Sigmoid colon (tissue), 6 donors: ENCODE measurements at regions not wholly inside any gene's neighbourhood (a gene's known extent, or its start where the extent isn't known, plus 50 kb on each side); places are given as distances from the start of the nearest gene placed in this dataset.
"Not testable (repeated sequence)": the region's sequence is repeated elsewhere in the genome, so short reads cannot be mapped to it uniquely, and the experiment has no call there.

Source experiments
- DNase-seq: peaks from one replicate; pipeline ENCODE4 v3.0.0-alpha.2; 2019
- H3K27ac ChIP-seq, 4 donors: fragments of 200-600 bp; sonication (generic); one replicate each; pipeline ENCODE4 v1.5.1; 2016 to 2019; ENCODE audit warnings: mild to moderate bottlenecking in 1 of 4
- H3K27me3 ChIP-seq, 3 donors: fragments of 200-600 bp; sonication (generic); one replicate each; pipeline ENCODE4 v1.5.1; 2019; ENCODE audit warnings: mild to moderate bottlenecking in 1 of 3
- H3K36me3 ChIP-seq, 4 donors: fragments of 200-600 bp; sonication (generic); one replicate each; pipeline ENCODE4 v1.5.1; 2016 to 2019
- H3K4me1 ChIP-seq, 4 donors: fragments of 200-600 bp; sonication (generic); one replicate each; pipeline ENCODE4 v1.5.1; 2017 to 2019
- H3K4me3 ChIP-seq, 4 donors: fragments of 200-600 bp; sonication (generic); one replicate each; pipeline ENCODE4 v1.5.1; 2017 to 2019; ENCODE audit warnings: mild to moderate bottlenecking in 2 of 4, moderate library complexity in 1 of 4
- H3K9me3 ChIP-seq, 4 donors: fragments of 200-600 bp in 3 of 4; sonication (generic) in 3 of 4; one replicate each; pipeline versions ENCODE4 v1.5.1 to v1.6.1; 2013 to 2019
- EP300 ChIP-seq, 4 donors: sonication (generic); formaldehyde crosslinking; IDR thresholded peaks; one replicate each; pipeline ENCODE4 v1.6.1; 2017; ENCODE audit warnings: antibody characterized with exemption in 4 of 4
- POLR2A ChIP-seq, 2 donors: fragments of 450-650 bp; IDR thresholded peaks; one replicate each; pipeline ENCODE4 v1.6.1; 2016; ENCODE audit warnings: antibody characterized with exemption in 2 of 2, mild to moderate bottlenecking in 2 of 2, moderate library complexity in 2 of 2
- POLR2AphosphoS5 ChIP-seq, 4 donors: sonication (generic); formaldehyde crosslinking; IDR thresholded peaks; one replicate each; pipeline ENCODE4 v1.6.1; 2017; ENCODE audit warnings: antibody characterized with exemption in 4 of 4
- WGBS, 2 donors: extraction: QIAGEN DNeasy Blood & Tissue Kit; methylation state at CpG; one replicate each; pipeline ENCODE4 v1.1.7; 2013; 5-methylcytosine and 5-hydroxymethylcytosine counted together
- intact Hi-C: fragments of 100-400 bp; cut with DNase I; formaldehyde crosslinking; loops from one replicate; pipeline ENCODE4 v1.15.1; 2023
- TF ChIP-seq, protein P1 (sequence below), 4 experiments: fragments of 450-650 bp in 3 of 4; fragments of 200-600 bp in 1 of 4; IDR thresholded peaks; one replicate each; pipeline ENCODE4 v1.5.1; 2016 to 2019; ENCODE audit warnings: antibody characterized with exemption in 4 of 4, mild to moderate bottlenecking in 3 of 4, moderate library complexity in 2 of 4
- donor health status: healthy with polysubstance abuse.
- donor health status: healthy.

DNA sequence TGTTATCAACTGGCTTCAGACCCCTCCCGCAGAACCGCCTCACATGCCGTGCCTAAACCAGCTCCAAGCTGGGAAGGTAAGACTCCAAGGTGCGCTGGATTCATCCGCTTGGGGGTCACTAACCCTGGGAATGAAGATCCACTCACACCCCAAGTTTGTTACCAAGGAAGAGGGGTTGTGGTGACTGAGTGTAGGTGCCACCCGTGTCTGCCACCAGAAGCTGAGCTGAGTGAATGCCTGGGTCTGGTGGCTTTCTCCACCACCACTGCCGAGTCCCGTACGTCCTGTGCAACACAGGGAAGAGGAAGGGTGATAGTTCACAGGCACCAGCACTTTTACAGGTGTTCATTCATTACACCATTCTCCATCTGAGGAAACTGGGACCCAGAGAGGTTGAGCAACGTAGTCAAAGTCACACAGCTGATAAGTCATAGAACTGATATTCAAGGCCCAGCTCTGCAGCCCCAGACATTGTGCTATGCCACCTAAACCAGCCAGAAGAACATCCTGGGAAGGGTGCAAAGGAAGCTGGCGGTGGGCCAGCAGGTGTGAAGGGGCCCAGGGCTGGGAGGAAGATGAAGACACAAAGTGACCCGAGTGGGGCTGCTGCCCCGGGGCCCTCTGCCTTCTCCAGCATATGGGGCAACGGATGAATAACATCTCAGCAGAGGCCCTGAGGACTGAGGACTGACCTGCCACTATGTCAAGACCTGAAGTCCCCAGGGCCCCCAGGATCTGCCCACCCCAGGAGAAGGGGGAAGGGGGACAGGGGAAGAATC, 70.9 kb upstream of the PPP1R26 start:
- peaks cover 0 to 56% (median 11%) of the 10 kb centered on the region in 3 donors for H3K27me3 ChIP-seq
- no peak overlapping the region for H3K4me3 ChIP-seq
- H3K27ac ChIP-seq: no peak overlapping the region
- WGBS, 2 donors: 78 to 82% methylated on average over 14 of the region's 14 CpGs
- H3K9me3 ChIP-seq: no peaks in the 10 kb centered on the region
- no peak for DNase-seq
- H3K36me3 ChIP-seq: no peaks in the 10 kb centered on the region
- intact Hi-C loops: no loop called here
- TF ChIP-seq EP300 (IDR thresholded peaks at IDR 0.05): no peak
- TF ChIP-seq POLR2AphosphoS5 (IDR thresholded peaks at IDR 0.05): no peak
- TF ChIP-seq, protein P1, sequence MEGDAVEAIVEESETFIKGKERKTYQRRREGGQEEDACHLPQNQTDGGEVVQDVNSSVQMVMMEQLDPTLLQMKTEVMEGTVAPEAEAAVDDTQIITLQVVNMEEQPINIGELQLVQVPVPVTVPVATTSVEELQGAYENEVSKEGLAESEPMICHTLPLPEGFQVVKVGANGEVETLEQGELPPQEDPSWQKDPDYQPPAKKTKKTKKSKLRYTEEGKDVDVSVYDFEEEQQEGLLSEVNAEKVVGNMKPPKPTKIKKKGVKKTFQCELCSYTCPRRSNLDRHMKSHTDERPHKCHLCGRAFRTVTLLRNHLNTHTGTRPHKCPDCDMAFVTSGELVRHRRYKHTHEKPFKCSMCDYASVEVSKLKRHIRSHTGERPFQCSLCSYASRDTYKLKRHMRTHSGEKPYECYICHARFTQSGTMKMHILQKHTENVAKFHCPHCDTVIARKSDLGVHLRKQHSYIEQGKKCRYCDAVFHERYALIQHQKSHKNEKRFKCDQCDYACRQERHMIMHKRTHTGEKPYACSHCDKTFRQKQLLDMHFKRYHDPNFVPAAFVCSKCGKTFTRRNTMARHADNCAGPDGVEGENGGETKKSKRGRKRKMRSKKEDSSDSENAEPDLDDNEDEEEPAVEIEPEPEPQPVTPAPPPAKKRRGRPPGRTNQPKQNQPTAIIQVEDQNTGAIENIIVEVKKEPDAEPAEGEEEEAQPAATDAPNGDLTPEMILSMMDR (IDR thresholded peaks at IDR 0.05): no peak
- no peak for TF ChIP-seq POLR2A (IDR thresholded peaks at IDR 0.05)
- no peaks in the 10 kb centered on the region for H3K4me1 ChIP-seq

GRCh38 chr9:135409286-135410200, 70.0 kb upstream of the PPP1R26 start:
- TF ChIP-seq, protein P1 (IDR thresholded peaks at IDR 0.05): no peak
- no peak for TF ChIP-seq POLR2AphosphoS5 (IDR thresholded peaks at IDR 0.05)
- no peak for TF ChIP-seq POLR2A (IDR thresholded peaks at IDR 0.05)
- TF ChIP-seq EP300 (IDR thresholded peaks at IDR 0.05): no peak
- DNase-seq: no peak
- H3K27ac ChIP-seq: no peak overlapping the region
- 79 to 81% methylated on average over 30 of the region's 30 CpGs for WGBS, 2 donors
- peaks cover 0 to 50% (median 11%) of the 10 kb centered on the region in 3 donors for H3K27me3 ChIP-seq
- no peak overlapping the region for H3K4me3 ChIP-seq
- no peaks in the 10 kb centered on the region for H3K36me3 ChIP-seq
- intact Hi-C loops: loop anchor here (5.0 kb wide), 1 partner anchor 632 kb away; no protein-coding TSS in a partner anchor
- no peaks in the 10 kb centered on the region for H3K9me3 ChIP-seq
- no peaks in the 10 kb centered on the region for H3K4me1 ChIP-seq

DNA sequence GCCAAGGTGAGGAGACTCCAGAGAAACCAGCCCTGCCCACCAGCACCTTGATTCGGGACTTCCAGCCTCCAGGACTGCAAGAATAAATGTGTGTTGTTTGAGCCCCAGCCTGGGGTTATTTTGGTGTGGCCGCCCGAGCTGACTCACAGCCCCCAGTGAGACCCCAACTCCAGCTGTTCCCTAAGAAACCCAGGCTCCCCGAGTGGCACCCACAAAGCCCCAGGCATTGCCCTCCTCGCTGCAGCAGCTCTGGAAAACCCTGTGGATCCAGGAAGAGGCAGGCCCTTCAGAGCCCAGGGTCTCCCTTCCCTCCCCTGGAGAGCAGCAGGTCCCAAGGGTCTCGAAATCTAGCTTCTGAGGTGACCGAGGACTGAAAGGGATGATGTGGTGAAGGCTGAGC, 69.2 kb upstream of the PPP1R26 start:
- 74 to 84% methylated on average over 7 of the region's 7 CpGs for WGBS, 2 donors
- intact Hi-C loops: loop anchor here (5.0 kb wide), 1 partner anchor 633 kb away; no protein-coding TSS in a partner anchor
- Histone ChIP-seq H3K9me3 (no peaks in the 10 kb centered on the region), H3K4me1 (no peaks in the 10 kb centered on the region), H3K4me3 (no peak overlapping the region), H3K27me3 (peaks cover 0 to 46% (median 11%) of the 10 kb centered on the region in 3 donors), H3K36me3 (no peaks in the 10 kb centered on the region), H3K27ac (no peak overlapping the region)
- no peak for TF ChIP-seq POLR2A (IDR thresholded peaks at IDR 0.05)
- no peak for TF ChIP-seq EP300 (IDR thresholded peaks at IDR 0.05)
- TF ChIP-seq, protein P1 (IDR thresholded peaks at IDR 0.05): no peak
- TF ChIP-seq POLR2AphosphoS5 (IDR thresholded peaks at IDR 0.05): no peak
- no peak for DNase-seq

GRCh38 chr9:135410831-135411473, 68.6 kb upstream of the PPP1R26 start:
- DNase-seq: no peak
- H3K27me3 ChIP-seq: peaks cover 0 to 46% (median 11%) of the 10 kb centered on the region in 3 donors
- intact Hi-C loops: loop anchor here (5.0 kb wide), 1 partner anchor 634 kb away; no protein-coding TSS in a partner anchor

DNA sequence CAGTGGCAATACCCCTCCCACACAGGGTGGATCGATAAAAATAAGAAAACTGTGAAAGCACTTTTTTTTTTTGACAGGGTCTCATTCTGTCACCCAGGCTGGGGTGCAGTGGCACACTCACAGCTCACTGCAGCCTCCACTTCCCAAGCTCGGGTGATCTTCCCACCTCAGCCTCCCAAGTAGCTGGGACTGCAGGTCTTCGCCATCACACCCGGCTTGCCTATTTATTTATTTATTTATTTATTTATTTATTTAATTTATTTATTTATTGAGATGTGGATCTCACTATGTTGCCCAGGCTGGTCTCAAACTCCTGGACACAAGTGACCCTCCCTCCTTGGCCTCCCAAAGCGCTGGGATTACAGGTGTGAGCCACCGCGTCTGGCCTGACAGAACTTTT, 68.0 kb upstream of the PPP1R26 start:
- not testable (repeated sequence) for H3K27ac ChIP-seq, H3K4me3 ChIP-seq, H3K36me3 ChIP-seq, H3K4me1 ChIP-seq, DNase-seq, H3K9me3 ChIP-seq
- peaks cover 0 to 46% (median 11%) of the 10 kb centered on the region in 3 donors for H3K27me3 ChIP-seq
- intact Hi-C loops: loop anchor here (1.0 to 5.0 kb wide), 2 partner anchors 325 to 634 kb away; no protein-coding TSS in a partner anchor
- WGBS, 2 donors: 91 to 97% methylated on average over 7 of the region's 7 CpGs

More at GRCh38 chr9:135410831-135411473, 68.6 kb upstream of the PPP1R26 start:
- 79 to 82% methylated on average over 20 of the region's 20 CpGs for WGBS, 2 donors
- Histone ChIP-seq H3K4me3 (no peak overlapping the region), H3K4me1 (no peaks in the 10 kb centered on the region), H3K36me3 (no peaks in the 10 kb centered on the region), H3K27ac (no peak overlapping the region), H3K9me3 (no peaks in the 10 kb centered on the region)
- TF ChIP-seq POLR2A (IDR thresholded peaks at IDR 0.05): no peak
- no peak for TF ChIP-seq EP300 (IDR thresholded peaks at IDR 0.05)
- TF ChIP-seq POLR2AphosphoS5 (IDR thresholded peaks at IDR 0.05): no peak
- TF ChIP-seq, protein P1 (IDR thresholded peaks at IDR 0.05): no peak
